HG03095 (cell line): ENCODE measurements at regions not wholly inside any gene's neighbourhood (a gene's known extent, or its start where the extent isn't known, plus 50 kb on each side); places are given as distances from the start of the nearest gene placed in this dataset.

Source experiments
- ATAC-seq: cut with Tn5 transposase; IDR thresholded peaks from one replicate; pipeline ENCODE4 v1.9.1; 2021; ENCODE audit warnings: moderate library complexity; ENCODE audit not compliant: unreplicated experiment

GRCh38 chr16:85480727-85481101, 132.4 kb upstream of the GSE1 start:
- no peak for ATAC-seq

GRCh38 chr16:85481206-85481605, 131.9 kb upstream of the GSE1 start:
- ATAC-seq = no peak

DNA sequence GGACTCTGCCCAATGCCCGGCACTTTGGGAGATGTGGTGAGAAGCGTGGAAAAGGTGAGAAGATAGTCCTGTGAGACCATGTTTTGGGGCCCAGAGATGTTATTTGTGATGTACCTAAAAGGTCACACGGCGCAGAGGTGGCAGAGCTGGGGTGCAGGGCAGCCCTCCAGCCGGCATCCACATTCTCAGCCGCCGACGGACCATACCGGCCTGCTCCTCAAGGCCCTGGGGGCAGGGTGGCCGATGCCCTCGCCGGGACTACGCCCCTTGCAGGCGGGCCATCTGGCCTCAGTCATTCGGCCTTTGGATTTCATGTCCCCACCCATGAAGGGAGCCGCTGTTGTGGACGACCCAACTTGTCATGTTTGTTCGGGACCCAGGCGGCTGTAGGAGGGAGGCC, 131.4 kb upstream of the GSE1 start:
- no peak for ATAC-seq

DNA sequence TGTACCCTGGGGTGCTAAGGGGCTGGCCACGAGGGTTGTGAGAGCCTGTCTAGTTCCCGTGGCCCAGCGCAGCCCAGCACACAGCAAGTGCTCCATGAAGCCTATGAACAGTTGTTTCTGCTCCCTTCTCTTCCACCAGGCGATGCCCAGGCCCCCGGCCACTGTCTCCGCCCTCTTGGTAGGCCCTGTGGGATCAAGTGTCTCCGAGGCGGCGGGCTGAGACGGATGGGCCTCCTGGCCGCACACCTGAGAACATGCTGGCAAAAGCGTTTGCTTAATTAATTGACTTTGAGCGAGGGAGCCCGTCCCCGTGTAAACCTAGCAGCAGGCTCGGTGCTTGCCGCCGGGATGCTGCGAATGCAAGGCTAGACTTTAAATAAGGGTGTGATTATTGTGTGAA, 129.7 kb upstream of the GSE1 start:
- no peak for ATAC-seq

DNA sequence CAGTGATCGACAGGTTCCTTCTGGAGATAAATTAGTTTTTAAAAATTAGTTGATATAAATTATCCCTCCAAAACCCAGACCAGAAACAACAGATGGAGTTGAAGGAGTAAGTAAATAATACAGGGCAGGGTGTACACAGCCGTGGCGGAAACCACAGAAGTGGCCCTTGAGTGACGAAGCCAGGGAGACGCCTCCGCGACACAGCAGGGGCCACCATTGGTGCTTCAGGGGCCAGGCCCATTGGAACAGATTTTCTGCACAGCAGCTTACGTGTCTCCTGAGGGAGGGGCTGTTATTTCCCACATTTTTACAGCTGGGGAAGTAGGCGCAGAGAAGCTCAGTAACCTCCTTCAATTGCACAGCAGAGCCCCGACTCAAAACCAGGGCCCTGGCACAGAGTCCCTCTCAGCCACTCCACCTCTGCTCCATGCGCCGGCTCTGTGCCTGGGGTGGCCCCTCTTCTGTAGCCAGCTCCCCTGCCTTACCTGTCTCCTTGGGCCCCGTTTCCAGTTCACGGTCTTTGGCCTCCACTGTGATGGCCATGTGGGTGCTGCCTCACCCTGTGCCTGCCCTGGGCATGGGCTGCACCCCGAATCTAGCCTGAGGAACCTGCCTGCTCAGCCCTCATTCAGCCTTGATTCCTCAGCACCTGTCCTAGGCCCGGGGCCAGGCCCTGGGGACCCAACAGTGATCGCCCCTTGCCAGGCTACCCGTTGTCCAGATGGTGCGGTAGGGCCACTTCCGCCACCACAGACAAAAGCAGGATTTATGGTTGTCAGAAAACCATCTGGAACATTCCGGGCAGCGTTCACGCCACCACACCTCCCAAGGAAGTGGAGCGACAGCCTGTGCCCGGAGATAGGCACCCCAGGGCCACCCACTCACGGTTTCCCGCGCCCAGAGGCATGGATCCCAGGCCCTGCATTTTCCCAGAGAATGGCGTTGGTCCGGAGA, 128.5 kb upstream of the GSE1 start:
- no peak for ATAC-seq

- no peak for ATAC-seq
Measured at GRCh38 chr16:85485379-85485778, 127.7 kb upstream of the GSE1 start.

DNA sequence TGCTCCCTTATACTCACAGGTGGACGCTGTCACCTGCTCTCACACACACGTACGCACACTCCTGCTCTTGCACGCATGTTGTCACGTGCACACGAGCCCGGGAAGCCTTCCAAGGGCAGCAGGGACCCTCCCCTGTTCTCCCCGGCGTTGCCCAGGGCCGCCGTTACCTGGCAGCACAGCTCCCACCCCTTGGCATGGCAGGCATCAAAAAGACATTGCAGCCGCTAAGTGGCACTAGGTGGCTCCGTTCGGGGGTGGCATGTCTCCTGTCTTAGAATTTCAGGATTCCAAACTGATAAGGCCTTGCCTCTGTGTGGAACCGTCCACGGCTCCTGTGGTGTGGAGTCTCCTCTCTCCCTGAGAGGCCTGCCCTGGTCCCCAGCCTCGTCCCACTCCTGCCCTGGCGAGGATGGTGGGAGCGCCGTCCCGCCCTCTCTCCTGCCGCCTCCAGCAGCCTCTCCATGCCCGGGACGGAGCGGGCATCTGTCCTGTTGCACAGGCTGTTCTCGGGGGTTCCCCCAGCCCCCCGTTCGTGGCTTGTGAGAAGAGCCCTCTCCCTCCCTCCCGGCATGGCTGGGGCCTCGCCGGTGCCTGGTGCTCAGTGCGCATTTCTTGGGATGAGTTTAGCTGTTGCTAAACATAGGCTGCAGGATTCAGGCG, 126.7 kb upstream of the GSE1 start:
- no peak for ATAC-seq

DNA sequence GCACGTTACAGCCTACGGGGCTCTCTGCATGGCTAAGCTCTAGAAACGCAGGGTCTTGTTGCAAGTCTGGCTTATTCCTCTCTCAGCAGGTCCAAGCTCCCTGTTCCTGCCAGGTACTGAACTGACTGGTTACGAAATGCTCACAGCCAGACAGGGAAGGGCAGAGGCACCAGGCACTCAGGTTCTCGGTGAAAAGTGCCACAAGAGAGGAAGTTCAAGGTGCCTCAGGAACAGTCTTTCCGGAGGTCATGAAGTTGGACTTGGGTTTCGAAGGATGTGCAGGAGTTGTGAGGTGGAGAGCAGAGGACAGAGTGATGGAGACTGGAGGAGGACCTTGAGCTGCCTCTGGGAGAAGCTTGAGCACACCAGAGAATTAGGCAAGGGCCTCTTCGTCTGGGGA, 124.7 kb upstream of the GSE1 start:
- no peak for ATAC-seq

DNA sequence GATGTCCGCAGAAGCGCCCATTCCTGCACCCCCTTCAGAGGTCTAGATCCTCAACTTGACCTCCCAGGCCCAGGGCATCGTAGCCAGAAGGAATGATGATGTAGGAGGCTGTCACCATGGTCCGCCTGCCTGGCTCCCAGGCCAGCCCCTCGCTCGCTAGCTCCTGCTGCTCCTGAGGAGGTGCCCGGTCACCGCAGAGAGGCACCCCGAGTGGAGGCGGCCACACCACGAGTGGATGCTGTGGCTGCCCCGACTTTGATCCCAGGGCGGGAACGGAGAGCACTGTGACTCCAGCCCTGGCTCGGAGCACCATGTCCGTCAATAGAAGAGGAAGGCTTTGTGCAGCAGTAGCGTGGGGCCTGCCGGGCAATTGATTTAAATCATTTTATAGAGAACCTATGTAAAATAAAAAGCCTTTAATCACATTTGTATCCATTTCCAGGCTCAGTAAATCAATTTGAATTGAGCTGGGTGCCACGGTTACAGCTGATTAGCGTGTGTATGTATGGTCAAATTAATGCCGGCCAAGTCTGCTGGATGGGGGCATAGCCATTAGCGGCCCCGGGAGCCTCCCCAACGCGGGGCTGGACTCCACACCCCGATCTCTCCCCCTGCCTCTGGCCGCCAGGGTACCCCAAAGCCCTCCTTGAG, 122.6 kb upstream of the GSE1 start:
- no peak for ATAC-seq

DNA sequence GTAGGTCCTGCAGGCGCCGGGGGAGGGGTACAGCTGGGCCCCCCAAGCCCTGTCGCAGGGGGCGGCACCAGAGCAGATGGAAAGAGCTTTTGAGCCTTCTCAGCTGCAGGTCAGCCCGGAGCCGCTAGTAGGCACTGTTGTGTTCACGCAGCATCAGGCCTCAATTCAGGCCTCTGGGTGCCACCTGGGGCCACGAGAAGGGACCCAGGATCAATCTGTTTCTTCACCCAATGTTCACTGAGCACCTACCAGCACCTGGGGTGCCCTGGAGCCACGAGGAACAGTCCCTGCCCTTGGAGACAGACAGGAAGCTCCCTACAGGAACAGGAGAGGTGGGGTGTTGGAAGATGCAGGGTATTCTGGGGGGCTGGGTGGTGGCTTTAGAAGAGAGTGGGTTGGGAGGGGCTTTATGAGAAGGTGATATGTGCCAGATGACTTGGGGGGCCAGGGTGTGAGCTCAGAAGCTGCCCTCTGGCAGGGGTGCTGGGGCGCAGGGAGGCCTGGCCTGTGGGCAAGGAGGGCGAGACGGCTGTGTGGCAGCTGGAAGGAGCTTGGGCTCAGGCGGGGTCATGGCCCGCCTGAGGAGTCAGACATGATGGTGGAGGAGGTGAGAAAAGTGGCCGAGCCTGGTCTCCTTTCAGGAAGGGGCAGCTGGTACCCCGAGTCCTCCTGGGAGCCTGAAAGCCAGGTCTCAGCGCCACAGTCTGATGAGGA, 121.9 kb upstream of the GSE1 start:
- no peak for ATAC-seq

DNA sequence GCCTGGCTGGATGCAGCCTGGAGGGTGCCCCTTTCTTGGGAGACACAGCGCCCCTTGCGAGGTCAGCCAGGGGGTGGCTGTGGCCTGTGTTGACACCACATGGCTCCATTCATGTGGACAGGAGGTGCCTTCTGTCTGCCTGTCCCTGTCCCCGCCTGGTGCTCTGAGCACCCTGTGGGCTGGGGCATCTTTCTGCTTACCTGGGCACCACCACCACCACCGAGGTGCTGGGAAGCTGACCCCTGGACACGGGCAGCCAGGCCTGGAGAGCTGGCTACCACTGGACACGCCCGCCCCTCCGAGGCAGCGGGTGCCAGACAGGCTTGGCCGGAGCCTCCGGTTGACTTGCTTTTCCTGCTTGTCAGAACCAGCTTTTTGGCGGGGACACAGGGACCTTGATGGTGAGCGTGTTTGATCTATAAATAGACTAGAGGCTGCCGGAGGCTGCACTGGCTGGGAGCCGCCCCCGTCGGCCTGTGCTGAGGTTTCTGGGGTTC, 121.3 kb upstream of the GSE1 start:
- ATAC-seq = no peak

- no peak for ATAC-seq
Measured at GRCh38 chr16:85492295-85492864, 120.7 kb upstream of the GSE1 start.

DNA sequence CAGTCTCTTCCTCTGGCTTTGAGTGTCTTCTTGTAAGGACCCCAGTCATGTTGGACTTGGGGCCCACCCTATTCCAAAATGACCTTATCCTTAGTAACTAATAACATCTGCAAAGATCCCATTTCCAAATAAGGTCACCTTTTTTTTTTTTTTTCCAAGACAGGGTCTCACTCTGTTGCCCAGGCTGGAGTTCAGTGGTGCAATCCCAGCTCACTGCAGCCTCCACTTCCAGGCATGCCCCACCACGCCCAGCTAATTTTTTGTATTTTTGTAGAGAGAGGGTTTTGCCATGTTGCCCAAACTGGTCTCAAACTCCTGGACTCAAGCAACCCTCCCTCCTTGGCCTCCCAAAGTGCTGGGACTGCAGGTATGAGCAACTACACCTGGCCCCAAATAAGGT, 118.8 kb upstream of the GSE1 start:
- no peak for ATAC-seq

DNA sequence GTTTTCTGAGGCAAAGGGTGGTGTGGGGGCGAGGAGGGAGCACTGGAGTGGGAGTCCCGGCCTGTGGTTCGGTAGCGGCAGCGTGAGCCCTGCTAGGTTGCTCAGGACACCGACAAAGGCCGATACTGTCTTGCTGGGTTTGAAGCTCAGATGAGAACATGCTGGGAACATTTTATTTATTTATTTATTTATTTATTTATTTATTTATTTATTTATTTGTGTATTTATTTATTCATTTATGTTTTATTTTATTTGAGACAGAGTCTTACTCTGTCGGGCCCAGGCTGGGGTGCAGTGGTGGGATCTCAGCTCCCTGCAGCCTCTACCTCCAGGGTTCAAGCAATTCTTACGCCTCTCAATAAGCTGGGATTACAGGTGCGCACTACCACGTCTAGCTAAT, 117.9 kb upstream of the GSE1 start:
- ATAC-seq = no peak

GRCh38 chr16:85495823-85496538, 117.1 kb upstream of the GSE1 start:
- ATAC-seq = no peak

DNA sequence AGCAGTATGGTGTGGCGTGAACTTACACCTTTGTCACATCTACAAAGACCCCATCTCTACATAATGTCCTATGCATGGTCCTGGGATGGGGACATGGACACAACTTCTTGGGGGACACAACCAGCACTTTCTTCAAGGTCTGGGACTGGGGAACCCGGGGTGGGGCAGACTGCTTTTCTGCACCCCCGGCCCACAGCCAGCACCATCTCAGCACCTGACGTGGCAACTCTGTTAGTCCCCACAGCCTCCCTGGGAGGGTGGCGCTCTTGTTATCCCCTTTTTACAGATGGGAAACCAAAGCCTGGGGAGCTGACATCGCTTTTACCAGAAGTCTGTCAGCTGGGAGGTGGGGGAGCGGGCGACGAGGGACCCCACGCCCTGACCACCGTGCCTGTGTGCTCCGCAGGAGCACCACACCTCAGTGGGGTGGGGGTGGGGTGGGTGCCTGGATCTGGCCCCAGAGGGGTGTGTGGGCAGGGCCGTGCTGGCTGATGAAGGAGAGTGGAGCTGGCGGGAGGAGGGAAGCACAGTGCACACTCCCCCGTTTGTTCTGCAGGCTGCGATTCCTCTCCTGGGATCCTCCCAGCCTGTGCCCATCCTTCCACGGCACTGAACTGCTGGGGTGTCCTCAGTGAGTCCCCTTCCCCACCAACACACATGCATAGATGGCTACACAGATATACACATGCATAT, 115.4 kb upstream of the GSE1 start:
- ATAC-seq = no peak

GRCh38 chr16:85498607-85499006, 114.5 kb upstream of the GSE1 start:
- no peak for ATAC-seq

- no peak for ATAC-seq
Measured at GRCh38 chr16:85500220-85500619, 112.9 kb upstream of the GSE1 start.

- no peak for ATAC-seq
Measured at GRCh38 chr16:85501900-85502299, 111.2 kb upstream of the GSE1 start.

DNA sequence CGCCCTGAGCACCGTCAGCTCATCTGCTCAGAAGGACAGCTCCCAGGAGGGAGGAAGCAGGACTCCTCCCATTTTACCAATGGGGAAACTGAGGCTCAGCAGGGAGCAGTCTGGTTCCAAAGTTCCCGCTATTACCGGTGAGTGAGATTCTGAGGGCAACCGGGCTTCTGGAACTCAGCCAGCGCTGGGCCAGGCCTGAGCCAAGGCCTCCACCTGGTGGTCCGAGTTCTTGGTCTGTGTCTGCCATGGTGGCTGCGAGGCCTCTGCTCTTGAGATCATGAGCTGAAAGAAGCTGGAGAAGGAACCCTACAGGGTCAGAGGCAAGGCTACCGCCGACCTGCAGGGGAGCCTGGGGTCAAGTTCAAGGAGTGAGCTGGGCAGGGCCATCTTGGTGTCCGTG, 110.8 kb upstream of the GSE1 start:
- ATAC-seq = no peak
